GM06990 (cell line): ENCODE measurements at regions not wholly inside any gene's neighbourhood (a gene's known extent, or its start where the extent isn't known, plus 50 kb on each side); places are given as distances from the start of the nearest gene placed in this dataset.

Source experiments
- DNase-seq: peaks from one replicate; pipeline ENCODE4 v3.0.0-alpha.2; 2011; ENCODE audit not compliant: insufficient read length; ENCODE audit errors: extremely low read depth
- H3K27me3 ChIP-seq: replicated peaks from 2 replicates; pipeline ENCODE4 v1.6.0; 2011; ENCODE audit warnings: low read length; ENCODE audit not compliant: control insufficient read depth, insufficient read depth
- H3K36me3 ChIP-seq: 2 replicates; pipeline ENCODE4 v1.5.1; 2011; ENCODE audit warnings: low read length; ENCODE audit not compliant: control insufficient read depth, insufficient read depth
- H3K4me3 ChIP-seq: replicated peaks from 2 replicates; pipeline ENCODE4 v1.5.1; 2011; ENCODE audit warnings: low read depth, mild to moderate bottlenecking, control low read depth, low read length
- CTCF ChIP-seq: IDR thresholded peaks from 2 replicates; pipeline ENCODE4 v1.5.1; 2011; ENCODE audit warnings: low read length, control low read depth, mild to moderate bottlenecking, inconsistent platforms; ENCODE audit not compliant: insufficient read depth, poor library complexity, severe bottlenecking

GRCh38 chr10:28481968-28482367 lies 51.0 kb upstream of the WAC start:
- no peak for DNase-seq
- Histone ChIP-seq H3K27me3 (no peaks in the 10 kb centered on the region), H3K36me3 (no peaks in the 10 kb centered on the region), H3K4me3 (no peak overlapping the region)
- no peak for TF ChIP-seq CTCF
